Testis (tissue), 2 donors: ENCODE measurements at regions not wholly inside any gene's neighbourhood (a gene's known extent, or its start where the extent isn't known, plus 50 kb on each side); places are given as distances from the start of the nearest gene placed in this dataset.

Experiments used
- DNase-seq: peaks from one replicate; pipeline ENCODE4 v3.0.0-alpha.2; 2019
- H3K27ac ChIP-seq, 2 donors: fragments of 200-600 bp; sonication (generic); one replicate each; pipeline ENCODE4 v1.5.1; 2019
- H3K27me3 ChIP-seq: fragments of 200-600 bp; sonication (generic); one replicate; pipeline ENCODE4 v1.5.1; 2019
- H3K36me3 ChIP-seq: fragments of 200-600 bp; sonication (generic); one replicate; pipeline ENCODE4 v1.5.1; 2017; ENCODE audit warnings: low read depth; ENCODE audit errors: missing control alignments
- H3K4me1 ChIP-seq: fragments of 200-600 bp; sonication (generic); one replicate; pipeline ENCODE4 v1.5.1; 2019
- H3K4me3 ChIP-seq, 2 donors: fragments of 200-600 bp; sonication (generic); one replicate each; pipeline ENCODE4 v1.5.1; 2017 to 2019
- H3K9me3 ChIP-seq: fragments of 200-600 bp; sonication (generic); one replicate; pipeline ENCODE4 v1.5.1; 2017
- CTCF ChIP-seq, 3 experiments: fragments of 450-650 bp in 2 of 3; fragments of 200-600 bp in 1 of 3; sonication (generic) in 1 of 3; IDR thresholded peaks; one replicate each; pipeline ENCODE4 v1.5.1; 2016 to 2019; ENCODE audit warnings: antibody characterized with exemption in 3 of 3, mild to moderate bottlenecking in 2 of 3, moderate library complexity in 1 of 3
- POLR2A ChIP-seq: fragments of 450-650 bp; IDR thresholded peaks from one replicate; pipeline ENCODE4 v1.6.1; 2017; ENCODE audit warnings: antibody characterized with exemption, mild to moderate bottlenecking, moderate library complexity
- WGBS, 2 donors: methylation state at CpG; one replicate each; pipeline ENCODE4 v1.1.5; 2018; 5-methylcytosine and 5-hydroxymethylcytosine counted together
- intact Hi-C: fragments of 100-400 bp; cut with DNase I; formaldehyde crosslinking; loops from one replicate; pipeline ENCODE4 v1.15.1; 2023; ENCODE audit warnings: low total_unique reads

- 92 to 94% methylated on average over 1 of the region's 1 CpG for WGBS, 2 donors
- DNase-seq, result no peak
- Histone ChIP-seq H3K27ac (no peak overlapping the region), H3K4me1 (no peaks in the 10 kb centered on the region), H3K4me3 (no peak overlapping the region), H3K27me3 (no peaks in the 10 kb centered on the region), H3K36me3 (no peaks in the 10 kb centered on the region), H3K9me3 (no peaks in the 10 kb centered on the region)
- intact Hi-C loops, result no loop called here
- TF ChIP-seq CTCF (IDR thresholded peaks at IDR 0.05) (no peak), POLR2A (no peak)
These were observed 91.8 kb upstream of the ARID2 start for GRCh38 chr12:45637706-45638105.

GRCh38 chr12:45638386-45638785 lies 91.1 kb upstream of the ARID2 start:
- Histone ChIP-seq H3K4me1 (no peaks in the 10 kb centered on the region), H3K27ac (no peak overlapping the region), H3K9me3 (no peaks in the 10 kb centered on the region), H3K36me3 (no peaks in the 10 kb centered on the region), H3K4me3 (no peak overlapping the region), H3K27me3 (no peaks in the 10 kb centered on the region)
- intact Hi-C loops, result no loop called here
- no peak for DNase-seq
- TF ChIP-seq CTCF (IDR thresholded peaks at IDR 0.05) (no peak), POLR2A (no peak)
- 85 to 91% methylated on average over 1 of the region's 1 CpG for WGBS, 2 donors

GRCh38 chr12:45644541-45644940 lies 85.0 kb upstream of the ARID2 start:
- Histone ChIP-seq H3K4me1 (no peaks in the 10 kb centered on the region), H3K9me3 (no peaks in the 10 kb centered on the region), H3K36me3 (no peaks in the 10 kb centered on the region), H3K27ac (no peak overlapping the region), H3K4me3 (no peak overlapping the region), H3K27me3 (no peaks in the 10 kb centered on the region)
- no peak for DNase-seq
- intact Hi-C loops, result no loop called here
- no peak for TF ChIP-seq CTCF (IDR thresholded peaks at IDR 0.05)
- TF ChIP-seq POLR2A, result no peak
- 4 to 13% methylated on average over 1 of the region's 1 CpG for WGBS, 2 donors

- Histone ChIP-seq H3K9me3 (no peaks in the 10 kb centered on the region), H3K4me1 (no peaks in the 10 kb centered on the region), H3K4me3 (no peak overlapping the region), H3K36me3 (no peaks in the 10 kb centered on the region), H3K27me3 (no peaks in the 10 kb centered on the region), H3K27ac (no peak overlapping the region)
- TF ChIP-seq POLR2A (no peak), CTCF (IDR thresholded peaks at IDR 0.05) (no peak)
- DNase-seq, result no peak
- intact Hi-C loops, result no loop called here
- WGBS, 2 donors, result 94 to 95% methylated on average over 4 of the region's 4 CpGs
These were observed 82.5 kb upstream of the ARID2 start for GRCh38 chr12:45646851-45647581.

- TF ChIP-seq CTCF (IDR thresholded peaks at IDR 0.05), result no peak
- no peak for TF ChIP-seq POLR2A
- 68 to 72% methylated on average over 3 of the region's 3 CpGs for WGBS, 2 donors
- intact Hi-C loops, result no loop called here
- Histone ChIP-seq H3K36me3 (no peaks in the 10 kb centered on the region), H3K27me3 (no peaks in the 10 kb centered on the region), H3K4me3 (no peak overlapping the region), H3K9me3 (no peaks in the 10 kb centered on the region), H3K27ac (no peak overlapping the region), H3K4me1 (no peaks in the 10 kb centered on the region)
- no peak for DNase-seq
These were observed 81.4 kb upstream of the ARID2 start for GRCh38 chr12:45648070-45648469.
